NCI-H146 treated with DMSO at 0.1 percent for 48 hours (cell line): ENCODE measurements at regions not wholly inside any gene's neighbourhood (a gene's known extent, or its start where the extent isn't known, plus 50 kb on each side); places are given as distances from the start of the nearest gene placed in this dataset.
"Not testable (repeated sequence)": the region's sequence is repeated elsewhere in the genome, so short reads cannot be mapped to it uniquely, and the experiment has no call there.

Source experiments
- DNase-seq: peaks from one replicate; lab custom pipeline; 2025; ENCODE audit not compliant: unreplicated experiment; lab: John Stamatoyannopoulos, UW

GRCh38 chr18:22563164-22563583, 145.5 kb upstream of the CTAGE1 start:
- DNase-seq: peak; percentile 73

- DNase-seq: no peak
These were observed 146.3 kb upstream of the CTAGE1 start for GRCh38 chr18:22564036-22564435.

GRCh38 chr18:22566703-22567420, 149.1 kb upstream of the CTAGE1 start:
- no peak for DNase-seq

- DNase-seq: no peak
These were observed 150.1 kb upstream of the CTAGE1 start for GRCh38 chr18:22567794-22568193.

GRCh38 chr18:22570492-22570891, 152.8 kb upstream of the CTAGE1 start:
- DNase-seq: no peak

GRCh38 chr18:22572341-22572740, 154.6 kb upstream of the CTAGE1 start:
- no peak for DNase-seq

GRCh38 chr18:22579271-22579670, 161.6 kb upstream of the CTAGE1 start:
- no peak for DNase-seq

- no peak for DNase-seq
These were observed 167.6 kb upstream of the CTAGE1 start for GRCh38 chr18:22585333-22585732.

- DNase-seq: no peak
These were observed 168.1 kb upstream of the CTAGE1 start for GRCh38 chr18:22585821-22586220.

GRCh38 chr18:22591222-22591621, 173.5 kb upstream of the CTAGE1 start:
- DNase-seq: no peak

- DNase-seq: no peak
These were observed 176.5 kb upstream of the CTAGE1 start for GRCh38 chr18:22594155-22594690.

GRCh38 chr18:22601481-22601880, 183.8 kb upstream of the CTAGE1 start:
- DNase-seq: no peak

- not testable (repeated sequence) for DNase-seq
These were observed 184.7 kb upstream of the CTAGE1 start for GRCh38 chr18:22602456-22602855.

- DNase-seq: no peak
These were observed 186.2 kb upstream of the CTAGE1 start for GRCh38 chr18:22603902-22604301.

- no peak for DNase-seq
These were observed 186.8 kb upstream of the CTAGE1 start for GRCh38 chr18:22604390-22604985.

GRCh38 chr18:22604986-22605421, 187.3 kb upstream of the CTAGE1 start:
- no peak for DNase-seq

- no peak for DNase-seq
These were observed 188.0 kb upstream of the CTAGE1 start for GRCh38 chr18:22605736-22606135.

GRCh38 chr18:22606563-22607283, 189.0 kb upstream of the CTAGE1 start:
- DNase-seq: no peak

- no peak for DNase-seq
These were observed 189.5 kb upstream of the CTAGE1 start for GRCh38 chr18:22607284-22607635.

- no peak for DNase-seq
These were observed 191.1 kb upstream of the CTAGE1 start for GRCh38 chr18:22608847-22609246.

GRCh38 chr18:22609642-22610041, 191.9 kb upstream of the CTAGE1 start:
- DNase-seq: no peak
